ENCODE measurements at regions not wholly inside any gene's neighbourhood (a gene's known extent, or its start where the extent isn't known, plus 50 kb on each side); places are given as distances from the start of the nearest gene placed in this dataset.
"Not testable (repeated sequence)": the region's sequence is repeated elsewhere in the genome, so short reads cannot be mapped to it uniquely, and the experiment has no call there.

- peaks cover 9% of the 10 kb centered on the region for H3K4me1 ChIP-seq (ENCODE audit: insufficient read depth, low read length)
- no peaks in the 10 kb centered on the region for H3K27me3 ChIP-seq (ENCODE audit: insufficient read depth, low read length)
- peaks cover 4% of the 10 kb centered on the region for H3K9me3 ChIP-seq (ENCODE audit: low read length)
- no peaks in the 10 kb centered on the region for H3K36me3 ChIP-seq (ENCODE audit: insufficient read depth, low read length)
- no peak overlapping the region for H3K4me3 ChIP-seq (ENCODE audit: low read length)
- no peak overlapping the region for H2AFZ ChIP-seq (ENCODE audit: low read depth, low read length)
Measured at GRCh38 chr3:110940055-110940454, 131.6 kb upstream of the NECTIN3 start.

- H3K4me3 ChIP-seq (ENCODE audit: low read length): no peak overlapping the region
Measured at GRCh38 chr3:110944782-110945181, 126.8 kb upstream of the NECTIN3 start.

DNA sequence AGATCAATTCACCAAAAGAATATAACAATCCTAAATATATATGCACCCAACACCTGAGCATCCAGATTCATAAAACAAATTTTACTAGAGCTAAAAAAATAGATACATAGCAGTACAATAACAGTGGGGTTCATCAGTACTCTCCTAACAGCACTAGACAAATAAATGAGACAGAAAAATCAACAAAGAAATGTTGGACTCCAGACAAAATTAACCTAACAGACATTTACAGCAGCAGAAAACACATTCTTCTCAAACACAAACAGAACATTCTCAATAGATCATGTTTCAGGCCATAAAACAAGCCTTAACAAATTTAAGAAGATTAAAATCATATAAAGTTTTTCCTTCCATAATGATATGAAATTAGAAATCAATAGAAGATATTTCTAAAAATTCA, 124.8 kb upstream of the NECTIN3 start:
- Histone ChIP-seq H3K36me3 (ENCODE audit: insufficient read depth, low read length) (no peaks in the 10 kb centered on the region), H2AFZ (ENCODE audit: low read depth, low read length) (no peak overlapping the region), H3K4me3 (ENCODE audit: low read length) (no peak overlapping the region), H3K4me1 (ENCODE audit: insufficient read depth, low read length) (no peaks in the 10 kb centered on the region), H3K9me3 (ENCODE audit: low read length) (peaks cover 7% of the 10 kb centered on the region), H3K27me3 (ENCODE audit: insufficient read depth, low read length) (no peaks in the 10 kb centered on the region)

More at GRCh38 chr3:110944782-110945181, 126.8 kb upstream of the NECTIN3 start:
- no peaks in the 10 kb centered on the region for H3K4me1 ChIP-seq (ENCODE audit: insufficient read depth, low read length)
- H3K9me3 ChIP-seq (ENCODE audit: low read length): peaks cover 4% of the 10 kb centered on the region
- H3K36me3 ChIP-seq (ENCODE audit: insufficient read depth, low read length): no peaks in the 10 kb centered on the region
- H2AFZ ChIP-seq (ENCODE audit: low read depth, low read length): no peak overlapping the region
- H3K27me3 ChIP-seq (ENCODE audit: insufficient read depth, low read length): no peaks in the 10 kb centered on the region

DNA sequence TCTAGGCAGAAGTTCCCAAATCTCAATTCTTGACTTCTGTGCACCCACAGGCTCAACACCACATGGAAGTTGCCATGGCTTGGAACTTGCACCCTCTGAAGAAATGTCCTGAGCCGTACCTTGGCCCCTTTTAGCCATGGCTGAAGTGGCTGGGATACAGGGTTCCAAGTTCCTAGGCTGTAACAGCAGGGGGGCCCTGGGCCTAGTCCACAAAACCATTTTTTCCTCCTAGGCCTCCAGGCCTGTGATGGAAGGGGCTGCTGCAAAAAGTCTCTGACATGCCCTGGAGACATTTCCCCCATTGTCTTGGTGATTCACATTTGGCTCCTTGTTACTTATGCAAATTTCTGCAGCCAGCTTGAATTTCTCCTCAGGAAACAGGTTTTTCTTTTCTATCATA, 122.4 kb upstream of the NECTIN3 start:
- not testable (repeated sequence) for H3K4me1 ChIP-seq (ENCODE audit: insufficient read depth, low read length); H3K27me3 ChIP-seq (ENCODE audit: insufficient read depth, low read length); H3K4me3 ChIP-seq (ENCODE audit: low read length); H2AFZ ChIP-seq (ENCODE audit: low read depth, low read length); H3K9me3 ChIP-seq (ENCODE audit: low read length); H3K36me3 ChIP-seq (ENCODE audit: insufficient read depth, low read length)

DNA sequence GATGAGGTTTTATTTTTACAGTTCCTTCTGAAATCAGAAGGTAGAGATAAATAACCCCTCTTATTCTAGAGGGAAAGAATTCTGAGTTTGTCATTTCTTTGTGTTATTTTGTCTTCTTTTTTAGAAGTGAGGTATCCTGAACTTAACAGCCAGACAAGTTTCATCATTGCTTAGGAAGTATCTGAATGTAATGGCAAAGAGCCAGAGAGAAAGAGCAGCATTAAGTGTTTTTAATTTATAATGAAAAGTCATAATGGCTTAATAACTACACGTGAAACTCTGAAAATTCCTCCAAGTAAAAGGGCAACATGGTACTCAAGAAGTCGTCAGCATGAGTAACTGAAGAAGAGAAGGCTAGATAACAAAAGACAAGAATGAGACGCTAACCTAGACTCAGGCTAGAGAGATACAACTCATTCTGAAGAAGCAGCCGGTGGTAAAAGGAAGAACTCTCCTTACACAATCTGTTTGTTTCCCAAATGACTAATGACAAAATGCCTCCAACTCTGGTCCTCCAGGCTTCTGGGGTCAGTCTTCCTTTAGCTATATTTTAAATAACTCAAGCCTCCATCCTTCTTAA, 116.2 kb upstream of the NECTIN3 start:
- no peak overlapping the region for H3K4me3 ChIP-seq (ENCODE audit: low read length)
- H3K4me1 ChIP-seq (ENCODE audit: insufficient read depth, low read length): peaks cover 11% of the 10 kb centered on the region
- H3K9me3 ChIP-seq (ENCODE audit: low read length): peaks cover 7% of the 10 kb centered on the region
- H3K27me3 ChIP-seq (ENCODE audit: insufficient read depth, low read length): no peaks in the 10 kb centered on the region
- H2AFZ ChIP-seq (ENCODE audit: low read depth, low read length): no peak overlapping the region
- no peaks in the 10 kb centered on the region for H3K36me3 ChIP-seq (ENCODE audit: insufficient read depth, low read length)

DNA sequence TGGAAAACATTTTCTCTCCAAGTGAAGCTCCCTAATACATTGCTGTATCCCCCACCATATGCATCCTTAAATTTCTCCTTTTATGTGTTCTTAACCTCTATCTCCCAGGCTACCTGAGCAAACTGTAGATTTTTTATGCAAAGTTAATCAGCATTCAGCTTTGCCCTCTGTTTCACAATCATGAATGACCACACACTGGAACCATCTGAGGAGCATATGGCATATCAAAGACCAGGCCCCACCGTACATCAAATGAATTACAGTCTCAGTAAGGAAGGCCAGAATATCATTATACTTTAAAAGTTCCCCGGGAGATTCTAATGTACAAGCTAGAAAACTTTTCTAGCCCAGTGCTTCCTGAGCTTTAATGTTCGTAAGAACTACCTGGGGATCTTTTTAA, 115.5 kb upstream of the NECTIN3 start:
- no peaks in the 10 kb centered on the region for H3K36me3 ChIP-seq (ENCODE audit: insufficient read depth, low read length)

DNA sequence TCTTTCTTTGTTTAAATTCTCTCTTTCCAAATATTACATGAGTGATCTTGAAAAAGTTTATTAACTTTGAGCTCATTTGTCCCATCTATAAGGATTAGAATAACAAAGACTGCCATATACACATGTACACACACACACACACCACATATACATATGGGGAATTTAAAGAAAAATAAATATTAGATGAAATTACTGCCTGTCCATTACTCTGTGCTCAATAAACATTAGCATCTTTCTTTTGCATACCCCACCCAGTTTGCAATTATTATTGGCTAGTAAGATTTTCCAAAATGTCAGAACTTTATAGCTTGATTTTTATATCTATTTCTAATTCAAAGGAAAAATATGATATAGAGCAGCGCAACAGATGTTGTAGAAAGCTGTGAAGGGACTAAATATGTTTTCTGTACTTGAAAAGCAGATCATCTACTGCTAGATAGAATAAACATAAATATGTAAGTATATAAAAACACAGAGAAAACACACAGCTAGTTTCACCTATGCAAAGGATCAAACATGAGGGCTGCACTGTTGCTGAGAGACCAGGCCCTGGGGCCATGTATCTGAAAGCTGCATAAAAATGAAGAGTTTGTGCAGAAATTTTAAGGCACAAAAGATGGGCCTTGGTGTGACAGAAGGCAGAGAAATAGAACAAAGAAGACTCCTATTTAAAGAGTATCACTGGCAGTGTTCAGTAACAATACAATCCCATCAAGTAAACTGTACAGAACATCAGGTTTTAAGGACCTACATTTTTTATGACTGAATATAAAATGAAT, 114.2 kb upstream of the NECTIN3 start:
- Histone ChIP-seq H3K4me1 (ENCODE audit: insufficient read depth, low read length) (peaks cover 11% of the 10 kb centered on the region), H2AFZ (ENCODE audit: low read depth, low read length) (peak overlapping the region; percentile 52), H3K4me3 (ENCODE audit: low read length) (no peak overlapping the region), H3K9me3 (ENCODE audit: low read length) (peaks cover 3% of the 10 kb centered on the region), H3K27me3 (ENCODE audit: insufficient read depth, low read length) (no peaks in the 10 kb centered on the region), H3K36me3 (ENCODE audit: insufficient read depth, low read length) (no peaks in the 10 kb centered on the region)

More for the DNA sequence above, 115.5 kb upstream of the NECTIN3 start:
- Histone ChIP-seq H3K4me1 (ENCODE audit: insufficient read depth, low read length) (peaks cover 11% of the 10 kb centered on the region), H3K4me3 (ENCODE audit: low read length) (no peak overlapping the region), H2AFZ (ENCODE audit: low read depth, low read length) (no peak overlapping the region), H3K27me3 (ENCODE audit: insufficient read depth, low read length) (no peaks in the 10 kb centered on the region), H3K9me3 (ENCODE audit: low read length) (peaks cover 5% of the 10 kb centered on the region)

DNA sequence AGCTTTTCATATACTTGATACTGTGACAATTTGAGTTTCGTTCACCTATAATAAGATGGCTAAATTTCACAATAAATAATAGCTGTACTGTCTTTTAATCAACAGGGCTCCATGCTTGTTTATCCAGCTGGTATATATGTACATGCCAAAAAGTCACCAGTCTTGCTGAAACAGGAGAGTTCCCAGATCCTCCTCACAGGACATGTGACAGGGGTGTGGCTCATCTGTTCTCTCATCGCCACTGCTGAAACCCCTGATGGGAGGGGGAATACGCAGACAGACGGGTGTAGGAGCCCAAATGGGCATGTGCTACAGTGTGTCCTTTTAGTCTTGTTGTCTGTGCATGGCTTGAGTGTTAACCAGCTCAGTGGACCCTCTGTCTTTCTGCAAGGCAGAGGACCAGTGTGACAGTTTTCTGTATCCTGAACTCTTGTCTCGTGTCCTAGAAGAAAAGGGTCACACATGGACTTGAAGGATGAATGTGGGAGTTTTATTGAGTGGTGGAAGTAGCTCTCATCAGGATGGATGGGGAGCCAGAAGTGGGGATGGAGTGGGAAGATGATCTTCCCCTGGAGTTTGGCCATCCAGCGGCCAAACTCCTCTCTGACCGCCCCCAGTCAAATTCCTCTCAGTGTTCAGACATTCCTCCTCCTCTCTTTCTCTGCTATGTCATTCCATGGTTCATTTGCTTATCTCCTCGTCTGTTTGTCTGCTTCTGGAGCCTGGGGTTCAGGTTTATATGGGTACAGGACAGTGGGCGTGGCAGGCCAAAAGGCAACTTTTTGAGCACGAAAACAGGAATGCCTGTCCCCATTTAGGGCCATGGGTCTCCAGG, 113.1 kb upstream of the NECTIN3 start:
- H3K9me3 ChIP-seq (ENCODE audit: low read length): peaks cover 3% of the 10 kb centered on the region
- peak overlapping the region; percentile 52 for H2AFZ ChIP-seq (ENCODE audit: low read depth, low read length)
- H3K4me3 ChIP-seq (ENCODE audit: low read length): no peak overlapping the region
- H3K36me3 ChIP-seq (ENCODE audit: insufficient read depth, low read length): no peaks in the 10 kb centered on the region
- H3K4me1 ChIP-seq (ENCODE audit: insufficient read depth, low read length): peaks cover 11% of the 10 kb centered on the region
- no peaks in the 10 kb centered on the region for H3K27me3 ChIP-seq (ENCODE audit: insufficient read depth, low read length)

- peaks cover 15% of the 10 kb centered on the region for H3K9me3 ChIP-seq (ENCODE audit: low read length)
Measured at GRCh38 chr3:110965976-110966375, 105.6 kb upstream of the NECTIN3 start.

DNA sequence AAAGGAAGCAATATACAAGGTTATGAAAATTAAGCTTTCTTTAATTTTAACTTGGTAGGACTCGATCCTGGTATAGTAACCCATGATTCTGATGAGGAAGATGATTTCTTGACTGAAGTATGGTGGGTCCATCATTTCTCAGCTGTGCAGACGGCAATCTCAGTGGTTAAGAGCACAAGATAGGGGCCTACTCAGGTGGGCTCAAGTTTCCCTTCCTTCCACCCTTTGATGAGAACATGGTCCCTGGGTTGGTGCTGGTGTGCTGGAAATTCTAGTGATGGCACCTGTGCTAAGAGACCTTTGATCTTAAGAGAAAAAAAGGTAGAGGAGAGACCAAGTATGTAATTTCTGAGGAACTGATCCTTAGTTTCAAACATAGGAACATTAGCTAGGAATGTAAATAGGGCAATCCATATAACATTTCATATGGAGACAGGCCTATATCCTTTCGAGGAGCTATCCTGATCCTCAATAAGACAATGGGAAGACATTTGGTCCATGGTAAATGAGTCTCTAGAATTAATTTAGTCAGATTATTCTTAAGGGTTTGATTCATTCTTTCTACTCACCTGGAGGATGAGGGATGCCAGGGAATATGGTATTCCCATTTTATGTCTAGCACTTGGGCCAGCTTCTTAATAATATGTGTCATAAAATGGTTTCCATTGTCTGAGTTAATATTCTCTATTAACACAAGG, 104.5 kb upstream of the NECTIN3 start:
- Histone ChIP-seq H3K36me3 (ENCODE audit: insufficient read depth, low read length) (no peaks in the 10 kb centered on the region), H3K9me3 (ENCODE audit: low read length) (peaks cover 15% of the 10 kb centered on the region), H3K4me1 (ENCODE audit: insufficient read depth, low read length) (no peaks in the 10 kb centered on the region), H3K27me3 (ENCODE audit: insufficient read depth, low read length) (no peaks in the 10 kb centered on the region), H3K4me3 (ENCODE audit: low read length) (no peak overlapping the region), H2AFZ (ENCODE audit: low read depth, low read length) (no peak overlapping the region)

More at GRCh38 chr3:110965976-110966375, 105.6 kb upstream of the NECTIN3 start:
- Histone ChIP-seq H2AFZ (ENCODE audit: low read depth, low read length) (no peak overlapping the region), H3K4me1 (ENCODE audit: insufficient read depth, low read length) (no peaks in the 10 kb centered on the region), H3K27me3 (ENCODE audit: insufficient read depth, low read length) (no peaks in the 10 kb centered on the region), H3K4me3 (ENCODE audit: low read length) (no peak overlapping the region), H3K36me3 (ENCODE audit: insufficient read depth, low read length) (no peaks in the 10 kb centered on the region)

GRCh38 chr3:110968076-110968475, 103.5 kb upstream of the NECTIN3 start:
- Histone ChIP-seq H2AFZ (ENCODE audit: low read depth, low read length) (no peak overlapping the region), H3K9me3 (ENCODE audit: low read length) (peaks cover 15% of the 10 kb centered on the region), H3K36me3 (ENCODE audit: insufficient read depth, low read length) (no peaks in the 10 kb centered on the region), H3K4me3 (ENCODE audit: low read length) (no peak overlapping the region), H3K4me1 (ENCODE audit: insufficient read depth, low read length) (no peaks in the 10 kb centered on the region), H3K27me3 (ENCODE audit: insufficient read depth, low read length) (no peaks in the 10 kb centered on the region)

DNA sequence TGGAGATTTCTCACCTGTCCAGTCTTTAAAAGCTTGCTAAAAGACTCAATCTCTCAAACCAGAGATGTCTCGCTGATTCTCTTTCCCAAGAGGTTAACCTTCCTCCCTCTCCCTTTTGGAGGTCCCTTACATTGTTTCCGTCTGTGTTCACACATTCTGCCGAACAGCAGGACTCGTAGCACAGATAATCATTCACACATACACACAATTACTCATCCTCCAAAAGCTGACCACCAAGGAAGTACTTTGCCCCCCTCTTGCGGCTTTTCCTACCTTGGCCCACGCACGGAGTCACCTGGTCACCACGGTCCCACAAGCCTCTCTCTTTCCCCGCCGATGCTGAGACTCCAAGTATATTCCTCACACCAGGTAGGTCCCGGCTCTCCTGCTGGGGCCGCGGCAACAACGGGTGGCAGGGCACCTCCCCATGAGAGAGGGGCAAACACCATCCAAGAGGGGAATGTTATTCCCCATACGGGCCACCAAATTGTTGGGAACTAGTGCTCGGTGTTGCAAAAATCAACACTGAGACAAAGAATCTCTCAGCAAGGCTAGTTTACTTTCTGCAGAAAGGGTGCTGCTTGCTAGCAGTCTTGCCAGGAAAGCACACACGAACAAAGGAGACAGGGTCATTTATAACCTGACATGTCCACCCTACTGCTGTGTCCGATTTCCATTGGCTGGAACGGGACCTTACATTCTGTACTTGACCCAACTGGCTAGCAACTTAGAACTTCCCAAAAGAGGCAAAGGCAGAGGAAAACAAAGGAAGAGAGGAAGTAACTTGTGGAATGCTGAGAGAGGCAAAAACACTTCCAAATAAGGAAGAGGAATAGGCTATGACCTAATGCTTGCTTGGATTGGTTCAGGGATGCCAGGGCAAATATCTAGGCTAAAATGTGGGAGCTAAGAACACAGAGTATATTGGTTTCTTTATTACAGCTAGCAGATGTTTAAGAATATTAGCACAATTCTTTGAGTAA, 102.1 kb upstream of the NECTIN3 start:
- H3K36me3 ChIP-seq (ENCODE audit: insufficient read depth, low read length): no peaks in the 10 kb centered on the region
- H3K27me3 ChIP-seq (ENCODE audit: insufficient read depth, low read length): no peaks in the 10 kb centered on the region
- H2AFZ ChIP-seq (ENCODE audit: low read depth, low read length): no peak overlapping the region
- no peak overlapping the region for H3K4me3 ChIP-seq (ENCODE audit: low read length)
- no peaks in the 10 kb centered on the region for H3K4me1 ChIP-seq (ENCODE audit: insufficient read depth, low read length)
- peaks cover 11% of the 10 kb centered on the region for H3K9me3 ChIP-seq (ENCODE audit: low read length)
